Heart left ventricle (tissue), 13 donors: ENCODE measurements at regions not wholly inside any gene's neighbourhood (a gene's known extent, or its start where the extent isn't known, plus 50 kb on each side); places are given as distances from the start of the nearest gene placed in this dataset.

ENCODE experiments used
- CTCF ChIP-seq, 12 donors: fragments of 200-600 bp; sonication (generic) in 4 of 12; IDR thresholded peaks; one replicate each; pipeline versions ENCODE4 v1.5.0 to v1.8.0; 2018 to 2022; ENCODE audit warnings: antibody characterized with exemption in 12 of 12, mild to moderate bottlenecking in 5 of 12
- POLR2A ChIP-seq, 2 donors: fragments of 450-650 bp; IDR thresholded peaks; one replicate each; pipeline ENCODE4 v1.6.1; 2017; ENCODE audit warnings: antibody characterized with exemption in 2 of 2, mild to moderate bottlenecking in 2 of 2, moderate library complexity in 2 of 2
- donor health status: ischemic (EF 13 %, LVEDD 7.1; RV severe dilation, severe dysfunction).
- donor health status: DM: no; HTN: yes; CAD: no.
- donor health status: DM: no; HTN: no; CAD: no.
- donor health status: ischemic (EF 25% LVEDD 6.9; RV normal size, moderate dysfunction).
- donor health status: ischemic (EF 25% LVEDD 5.7; RV mildly dilated, moderate dysfunction).
- donor health status: ischemic (EF 35%, LVEDD 5.7; RV mildly dilated, moderate dysfunction).
- donor health status: nonischemic (EF 11% LVEDD 7.7; RV severe dilation, severe dysfunction).
- donor health status: DM: yes; HTN: yes; CAD: no.
- donor health status: PGD.
- donor health status: ischemic (EF 29% LVEDD 5.4; RV normal size, mild dysfunction).
- donor health status: nonischemic (EF 23%, LVEDD 6.1; RV moderate dilation, normal function).

DNA sequence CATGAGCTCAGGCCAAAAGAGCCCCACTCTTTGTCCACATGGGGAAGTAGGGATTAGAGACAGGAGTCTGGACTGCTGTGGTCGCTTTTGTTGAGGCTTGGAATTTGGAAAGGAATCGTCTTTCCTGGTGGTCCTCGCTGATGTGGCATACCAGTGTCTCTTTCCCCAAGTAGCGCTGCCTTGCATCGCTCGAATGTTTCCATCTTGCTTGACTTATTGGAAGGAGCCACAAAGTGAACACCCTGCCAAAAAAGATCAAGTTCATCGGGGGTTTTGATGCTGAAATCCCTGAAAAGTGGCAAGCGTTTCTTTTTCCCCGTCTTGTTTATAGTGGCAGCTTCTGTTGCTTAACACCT, 161.3 kb downstream of the MACROH2A1 start:
- no peak for TF ChIP-seq CTCF (IDR thresholded peaks at IDR 0.05)
- TF ChIP-seq POLR2A (IDR thresholded peaks at IDR 0.05), result no peak
